ENCODE measurements at regions not wholly inside any gene's neighbourhood (a gene's known extent, or its start where the extent isn't known, plus 50 kb on each side); places are given as distances from the start of the nearest gene placed in this dataset.

- ChIA-PET POLR2A (no interaction called here), CTCF (ENCODE audit: low intra/inter-chr PET ratio) (interaction anchor here (0.6 kb wide), 1 partner anchor 405 kb away, joined by 3 read pairs; no protein-coding TSS in a partner anchor)
- TF ChIP-seq NFIC (IDR thresholded peaks at IDR 0.05) (peak; percentile 95), ILK (tag; IDR thresholded peaks at IDR 0.05; ENCODE audit: borderline replicate concordance, low read depth) (no peak), SMARCA5 (IDR thresholded peaks at IDR 0.05) (no peak), CCAR2 (IDR thresholded peaks at IDR 0.05; ENCODE audit: low read depth, low read length) (no peak), RNF219 (CRISPR knock-in tag; IDR thresholded peaks at IDR 0.05) (no peak), MEIS2 (IDR thresholded peaks at IDR 0.05; ENCODE audit: partially characterized antibody) (no peak), NFIX (CRISPR knock-in tag; IDR thresholded peaks at IDR 0.05; ENCODE audit: low read depth) (peak; percentile 85), SAFB2 (IDR thresholded peaks at IDR 0.05; ENCODE audit: borderline replicate concordance, low read depth, low read length, severe bottlenecking) (no peak), SLC30A9 (CRISPR knock-in tag; IDR thresholded peaks at IDR 0.05) (no peak), HNRNPLL (IDR thresholded peaks at IDR 0.05; ENCODE audit: low read depth, low read length, poor library complexity, severe bottlenecking) (no peak), KLF6 (CRISPR knock-in tag; IDR thresholded peaks at IDR 0.05; ENCODE audit: borderline replicate concordance) (no peak), RBM34 (IDR thresholded peaks at IDR 0.05; ENCODE audit: borderline replicate concordance, insufficient read depth, low read length) (no peak)
- TF ChIP-seq, protein P1, sequence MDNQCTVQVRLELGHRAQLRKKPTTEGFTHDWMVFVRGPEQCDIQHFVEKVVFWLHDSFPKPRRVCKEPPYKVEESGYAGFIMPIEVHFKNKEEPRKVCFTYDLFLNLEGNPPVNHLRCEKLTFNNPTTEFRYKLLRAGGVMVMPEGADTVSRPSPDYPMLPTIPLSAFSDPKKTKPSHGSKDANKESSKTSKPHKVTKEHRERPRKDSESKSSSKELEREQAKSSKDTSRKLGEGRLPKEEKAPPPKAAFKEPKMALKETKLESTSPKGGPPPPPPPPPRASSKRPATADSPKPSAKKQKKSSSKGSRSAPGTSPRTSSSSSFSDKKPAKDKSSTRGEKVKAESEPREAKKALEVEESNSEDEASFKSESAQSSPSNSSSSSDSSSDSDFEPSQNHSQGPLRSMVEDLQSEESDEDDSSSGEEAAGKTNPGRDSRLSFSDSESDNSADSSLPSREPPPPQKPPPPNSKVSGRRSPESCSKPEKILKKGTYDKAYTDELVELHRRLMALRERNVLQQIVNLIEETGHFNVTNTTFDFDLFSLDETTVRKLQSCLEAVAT (IDR thresholded peaks at IDR 0.05): no peak
- Histone ChIP-seq H3K27me3 (ENCODE audit: control insufficient read depth in 2 of 2, insufficient read depth in 2 of 2, low read length in 2 of 2) (no peaks in the 10 kb centered on the region), H3K79me2 (ENCODE audit: control insufficient read depth, insufficient read depth, low read length) (no peaks in the 10 kb centered on the region), H3K4me1 (replicated peaks in 1 of 2; ENCODE audit: control insufficient read depth in 2 of 2, insufficient read depth in 2 of 2, low read length in 2 of 2) (no peaks in the 10 kb centered on the region), H2AFZ (ENCODE audit: low read depth, low read length) (no peak overlapping the region), H3K27ac (ENCODE audit: extremely low read depth, low read depth, low read length) (no peak overlapping the region), H3K9ac (ENCODE audit: insufficient read depth in 1 of 2, low read depth in 2 of 2, low read length in 2 of 2) (no peak overlapping the region), H3K4me3 (no peak overlapping the region), H3K9me1 (ENCODE audit: control insufficient read depth, insufficient read depth, low read length) (no peaks in the 10 kb centered on the region), H3K36me3 (ENCODE audit: control insufficient read depth, insufficient read depth, low read length) (no peaks in the 10 kb centered on the region), H3K4me2 (ENCODE audit: insufficient read depth, low read length) (no peak overlapping the region), H4K20me1 (replicated peaks; ENCODE audit: control insufficient read depth, insufficient read depth, low read length) (no peaks in the 10 kb centered on the region), H3K9me3 (replicated peaks; ENCODE audit: control insufficient read depth, insufficient read depth, low read depth, low read length) (no peaks in the 10 kb centered on the region)
- in situ Hi-C loops (cut with MboI): no loop called here
- under 1% methylated on average over 8 of the region's 8 CpGs for WGBS (ENCODE audit: insufficient coverage, low coverage, missing lambda C conversion rate)
- no peak for FAIRE-seq
- intact Hi-C loops (cut with micrococcal nuclease): no loop called here
- ATAC-seq: no peak
- BruUV-seq (replicated peaks): no TSS peak
- peak in 1 of 4 experiments; percentile 5 for DNase-seq (ENCODE audit: extremely low read depth in 1 of 4, low spot score in 3 of 4)
Observed at GRCh38 chr1:232432313-232432712, 197.6 kb downstream of the SIPA1L2 start.

All from K562 (cell line).